Progenitor cell of endocrine pancreas (in vitro differentiated cells): ENCODE measurements at regions not wholly inside any gene's neighbourhood (a gene's known extent, or its start where the extent isn't known, plus 50 kb on each side); places are given as distances from the start of the nearest gene placed in this dataset.

Experiments
- DNase-seq: peaks from one replicate; pipeline ENCODE4 v3.0.0; 2021; ENCODE audit warnings: low spot score; ENCODE audit not compliant: unreplicated experiment
- H3K27ac Mint-ChIP-seq: 2 replicates; pipeline ENCODE4 v1.8.0; 2021; ENCODE audit warnings: mild to moderate bottlenecking, moderate library complexity, mixed read lengths
- H3K27me3 Mint-ChIP-seq: 2 replicates; pipeline ENCODE4 v1.8.0; 2021; ENCODE audit warnings: mixed read lengths
- H3K36me3 Mint-ChIP-seq: 2 replicates; pipeline ENCODE4 v1.8.0; 2022; ENCODE audit warnings: mixed read lengths; ENCODE audit not compliant: insufficient read depth
- H3K4me1 Mint-ChIP-seq: 2 replicates; pipeline ENCODE4 v1.8.0; 2021; ENCODE audit warnings: low read depth, mixed read lengths
- H3K4me3 Mint-ChIP-seq: 2 replicates; pipeline ENCODE4 v1.8.0; 2021; ENCODE audit warnings: low read depth, mild to moderate bottlenecking, moderate library complexity, mixed read lengths
- H3K9me3 Mint-ChIP-seq: 2 replicates; pipeline ENCODE4 v1.8.0; 2021; ENCODE audit warnings: low read depth, mixed read lengths
- CTCF ChIP-seq: fragments of 200-600 bp; sonication (generic); IDR thresholded peaks from one replicate; pipeline ENCODE4 v1.5.0; 2021; ENCODE audit warnings: antibody characterized with exemption, mild to moderate bottlenecking; ENCODE audit not compliant: unreplicated experiment

DNA sequence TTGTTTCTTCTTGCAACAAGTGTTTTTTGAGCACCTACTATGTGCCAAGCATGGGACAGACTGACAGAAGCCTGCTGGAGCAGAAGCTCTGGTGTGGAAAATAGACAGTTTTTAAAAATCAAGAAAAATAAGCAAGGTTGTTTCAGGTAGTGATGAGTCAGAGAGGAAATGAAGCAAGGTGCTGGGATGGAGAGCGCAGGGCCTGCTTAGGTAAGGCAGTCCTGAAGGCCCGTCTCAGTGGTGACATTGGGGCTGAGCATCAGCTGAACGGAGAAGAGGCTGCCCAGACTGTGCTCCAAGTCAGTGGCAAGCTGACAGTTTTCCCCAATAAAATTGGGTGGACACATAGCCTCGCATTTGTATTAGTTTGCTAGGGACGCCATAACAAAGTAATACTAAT lies 263.6 kb downstream of the SS18 start:
- Mint-ChIP-seq H3K4me3 (no peak overlapping the region), H3K27me3 (peaks cover 15% of the 10 kb centered on the region), H3K4me1 (peaks cover 46% of the 10 kb centered on the region), H3K36me3 (no peaks in the 10 kb centered on the region), H3K27ac (no peak overlapping the region), H3K9me3 (no peaks in the 10 kb centered on the region)
- no peak for DNase-seq
- no peak for TF ChIP-seq CTCF

GRCh38 chr18:25825979-25826776 lies 264.2 kb downstream of the SS18 start:
- TF ChIP-seq CTCF = no peak
- peaks cover 46% of the 10 kb centered on the region for H3K4me1 Mint-ChIP-seq
- H3K27ac Mint-ChIP-seq = peak overlapping the region; percentile 37
- peaks cover 20% of the 10 kb centered on the region for H3K27me3 Mint-ChIP-seq
- no peak for DNase-seq
- H3K4me3 Mint-ChIP-seq = no peak overlapping the region
- H3K9me3 Mint-ChIP-seq = no peaks in the 10 kb centered on the region
- H3K36me3 Mint-ChIP-seq = no peaks in the 10 kb centered on the region

- no peaks in the 10 kb centered on the region for H3K9me3 Mint-ChIP-seq
- DNase-seq = no peak
- H3K4me1 Mint-ChIP-seq = peaks cover 39% of the 10 kb centered on the region
- peaks cover 23% of the 10 kb centered on the region for H3K27me3 Mint-ChIP-seq
- H3K36me3 Mint-ChIP-seq = no peaks in the 10 kb centered on the region
- no peak overlapping the region for H3K4me3 Mint-ChIP-seq
- TF ChIP-seq CTCF = no peak
- H3K27ac Mint-ChIP-seq = peak overlapping the region; percentile 42
These were observed 265.4 kb downstream of the SS18 start for GRCh38 chr18:25825056-25825455.

DNA sequence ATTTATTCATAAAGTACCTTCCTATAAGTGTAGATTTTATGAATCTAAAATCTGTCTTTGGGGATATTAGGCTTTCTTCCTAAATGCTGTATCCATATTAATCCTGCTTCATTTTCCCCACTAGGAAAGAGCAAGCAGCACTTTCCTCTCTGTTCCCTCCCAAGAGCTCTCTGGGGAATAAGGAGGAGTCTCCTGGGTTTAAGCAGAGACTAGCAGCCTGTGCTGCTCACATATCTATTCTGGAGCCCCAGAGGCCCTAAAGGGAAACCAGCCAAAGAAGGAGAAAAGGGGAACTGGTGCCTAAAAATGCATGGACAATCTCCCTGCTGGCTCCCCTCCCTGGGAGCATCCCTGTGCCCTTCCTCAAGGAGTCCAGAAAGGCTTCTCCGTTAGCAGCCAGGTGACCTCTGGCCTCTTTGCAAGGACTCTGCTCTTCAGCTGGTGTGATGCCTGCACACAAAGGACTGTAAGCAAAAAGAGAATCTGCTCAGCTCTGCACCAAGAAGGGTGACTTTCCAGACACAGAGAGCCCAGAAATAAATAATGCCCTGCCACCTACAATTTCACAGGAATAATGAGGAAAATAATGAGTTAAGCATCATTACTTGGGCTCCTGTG lies 270.6 kb downstream of the SS18 start:
- Mint-ChIP-seq H3K4me3 (no peak overlapping the region), H3K36me3 (no peaks in the 10 kb centered on the region), H3K9me3 (no peaks in the 10 kb centered on the region), H3K4me1 (peaks cover 3% of the 10 kb centered on the region), H3K27me3 (peaks cover 30% of the 10 kb centered on the region), H3K27ac (no peak overlapping the region)
- DNase-seq = no peak
- TF ChIP-seq CTCF = no peak

DNA sequence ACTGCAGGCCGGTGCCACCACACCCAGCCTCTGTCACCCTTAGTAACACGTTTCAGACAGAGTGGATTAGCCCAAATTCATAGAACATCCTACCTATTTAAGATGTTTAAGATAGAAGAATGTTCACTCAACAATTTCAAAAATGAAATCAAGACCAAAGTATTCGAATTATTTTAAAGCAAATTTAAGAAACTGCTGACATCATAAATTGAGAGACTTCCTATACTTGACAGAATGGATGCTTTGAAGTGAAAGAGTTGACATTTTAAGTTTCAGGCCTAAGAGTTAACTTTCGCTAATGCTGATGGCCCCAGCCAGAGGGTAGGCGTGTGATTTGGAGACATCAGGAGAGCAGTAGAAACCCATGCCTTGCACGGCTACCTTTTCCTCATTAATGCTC lies 271.9 kb downstream of the SS18 start:
- Mint-ChIP-seq H3K4me1 (peaks cover 2% of the 10 kb centered on the region), H3K27ac (no peak overlapping the region), H3K27me3 (peaks cover 28% of the 10 kb centered on the region), H3K4me3 (no peak overlapping the region), H3K36me3 (no peaks in the 10 kb centered on the region), H3K9me3 (no peaks in the 10 kb centered on the region)
- TF ChIP-seq CTCF = no peak
- no peak for DNase-seq
